GM12891 (cell line): ENCODE measurements at regions not wholly inside any gene's neighbourhood (a gene's known extent, or its start where the extent isn't known, plus 50 kb on each side); places are given as distances from the start of the nearest gene placed in this dataset.

Source experiments
- POLR2AphosphoS5 ChIP-seq: IDR thresholded peaks from 2 replicates; pipeline ENCODE4 v1.6.1; 2011; ENCODE audit warnings: low read depth, low read length, control low read depth
- POU2F2 ChIP-seq: IDR thresholded peaks from 2 replicates; pipeline ENCODE4 v1.6.1; 2011; ENCODE audit warnings: low read depth, mild to moderate bottlenecking, control low read depth, low read length, moderate library complexity

GRCh38 chr11:81669935-81670543 lies 1063.6 kb downstream of the FAM181B start:
- TF ChIP-seq POLR2AphosphoS5 (no peak), POU2F2 (no peak)
